ENCODE measurements at regions not wholly inside any gene's neighbourhood (a gene's known extent, or its start where the extent isn't known, plus 50 kb on each side); places are given as distances from the start of the nearest gene placed in this dataset.

DNA sequence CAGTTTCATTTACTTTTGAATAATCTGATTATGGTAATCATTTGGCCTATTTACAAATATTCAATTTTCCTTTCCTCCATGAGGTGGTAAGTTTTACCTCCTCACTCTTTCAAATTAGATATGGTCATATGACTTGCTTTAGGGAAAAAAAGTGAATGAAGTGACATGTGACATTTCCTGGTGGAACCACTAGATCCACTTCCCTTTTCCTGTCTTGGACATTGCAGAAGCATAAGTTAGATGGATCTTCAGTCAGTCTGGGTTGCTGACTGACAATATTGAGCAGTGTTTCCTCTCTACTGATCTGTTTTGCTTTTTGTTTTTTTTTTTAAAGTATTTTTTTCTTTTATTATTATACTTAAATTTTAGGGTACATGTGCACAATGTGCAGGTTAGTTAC lies 481.1 kb upstream of the PTBP2 start:
- H3F3A ChIP-seq (ENCODE audit: insufficient read depth, low read depth): no peaks in the 10 kb centered on the region
- no peaks in the 10 kb centered on the region for H3K9me3 ChIP-seq (ENCODE audit: insufficient read depth, low read depth)
- no peak overlapping the region for H3K27ac ChIP-seq
- intact Hi-C loops (cut with micrococcal nuclease; ENCODE audit: unreplicated experiment): no loop called here
- no peaks in the 10 kb centered on the region for H3K27me3 ChIP-seq (ENCODE audit: insufficient read depth, low read depth)
- ChIA-PET POLR2A (ENCODE audit: unreplicated experiment) (no interaction called here), CTCF (no interaction called here)
- no peaks in the 10 kb centered on the region for H4K20me1 ChIP-seq (ENCODE audit: insufficient read depth)
- H2AFZ ChIP-seq: no peak overlapping the region
- TF ChIP-seq EZH2 (IDR thresholded peaks at IDR 0.05; ENCODE audit: low read depth): no peak
- TF ChIP-seq, protein P1, sequence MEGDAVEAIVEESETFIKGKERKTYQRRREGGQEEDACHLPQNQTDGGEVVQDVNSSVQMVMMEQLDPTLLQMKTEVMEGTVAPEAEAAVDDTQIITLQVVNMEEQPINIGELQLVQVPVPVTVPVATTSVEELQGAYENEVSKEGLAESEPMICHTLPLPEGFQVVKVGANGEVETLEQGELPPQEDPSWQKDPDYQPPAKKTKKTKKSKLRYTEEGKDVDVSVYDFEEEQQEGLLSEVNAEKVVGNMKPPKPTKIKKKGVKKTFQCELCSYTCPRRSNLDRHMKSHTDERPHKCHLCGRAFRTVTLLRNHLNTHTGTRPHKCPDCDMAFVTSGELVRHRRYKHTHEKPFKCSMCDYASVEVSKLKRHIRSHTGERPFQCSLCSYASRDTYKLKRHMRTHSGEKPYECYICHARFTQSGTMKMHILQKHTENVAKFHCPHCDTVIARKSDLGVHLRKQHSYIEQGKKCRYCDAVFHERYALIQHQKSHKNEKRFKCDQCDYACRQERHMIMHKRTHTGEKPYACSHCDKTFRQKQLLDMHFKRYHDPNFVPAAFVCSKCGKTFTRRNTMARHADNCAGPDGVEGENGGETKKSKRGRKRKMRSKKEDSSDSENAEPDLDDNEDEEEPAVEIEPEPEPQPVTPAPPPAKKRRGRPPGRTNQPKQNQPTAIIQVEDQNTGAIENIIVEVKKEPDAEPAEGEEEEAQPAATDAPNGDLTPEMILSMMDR (conservative IDR thresholded peaks at IDR 0.05): no peak
- H3K79me2 ChIP-seq (ENCODE audit: low read depth): no peaks in the 10 kb centered on the region
- no peak overlapping the region for H3K4me3 ChIP-seq
- no peak overlapping the region for H3K4me2 ChIP-seq
- H3K9me2 ChIP-seq (ENCODE audit: insufficient read depth): no peaks in the 10 kb centered on the region
- BruUV-seq (replicated peaks): no TSS peak
- H3K36me3 ChIP-seq (ENCODE audit: low read depth): no peaks in the 10 kb centered on the region
- DNase-seq: no peak
- H3K4me1 ChIP-seq (replicated peaks; ENCODE audit: insufficient read depth): no peaks in the 10 kb centered on the region

DNA sequence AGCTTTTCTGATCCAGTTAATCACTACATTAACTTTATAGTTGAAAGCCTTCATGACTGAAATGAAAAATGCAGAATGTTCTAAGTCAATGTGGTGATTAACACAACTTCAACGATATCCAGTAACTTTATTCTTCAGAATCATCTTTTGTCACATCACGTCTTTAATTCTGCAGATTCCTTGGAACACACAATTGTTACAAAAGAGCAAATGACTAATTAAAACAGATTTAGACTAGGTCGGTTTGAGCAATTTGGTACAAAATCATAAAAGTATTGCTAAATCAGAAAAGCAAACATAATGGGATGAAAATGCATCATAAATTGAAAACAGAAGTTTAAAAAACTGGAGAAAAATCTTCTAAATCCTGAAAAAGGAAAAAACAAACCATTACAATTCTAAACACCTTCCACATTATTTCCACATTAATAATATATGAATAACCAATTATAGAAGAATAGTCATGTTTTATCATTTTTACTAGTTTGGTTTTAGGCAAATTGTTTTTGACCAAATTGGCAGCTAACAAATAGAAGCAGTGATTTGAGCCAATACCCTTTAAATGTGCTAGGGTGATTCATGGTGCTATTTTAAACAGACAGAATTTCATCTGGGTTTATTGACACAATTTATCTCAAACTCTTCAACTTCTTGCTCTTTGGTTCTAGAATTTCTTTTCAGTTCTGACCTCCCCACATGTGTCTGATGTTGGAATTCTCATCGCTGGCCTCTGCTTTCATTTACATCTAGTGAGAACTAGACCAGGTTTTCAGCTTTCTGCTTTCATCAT lies 468.1 kb upstream of the PTBP2 start:
- H2AFZ ChIP-seq: no peak overlapping the region
- H3K27ac ChIP-seq: no peak overlapping the region
- H4K20me1 ChIP-seq (ENCODE audit: insufficient read depth): no peaks in the 10 kb centered on the region
- POLR2A ChIA-PET (ENCODE audit: unreplicated experiment): no interaction called here
- CTCF ChIA-PET: interaction anchor here (0.6 kb wide), 1 partner anchor 52 kb away, joined by 3 read pairs; no protein-coding TSS in a partner anchor
- H3K9me2 ChIP-seq (ENCODE audit: insufficient read depth): no peaks in the 10 kb centered on the region
- DNase-seq: no peak
- intact Hi-C loops (cut with micrococcal nuclease; ENCODE audit: unreplicated experiment): no loop called here
- no peaks in the 10 kb centered on the region for H3F3A ChIP-seq (ENCODE audit: insufficient read depth, low read depth)
- H3K4me2 ChIP-seq: no peak overlapping the region
- no peaks in the 10 kb centered on the region for H3K4me1 ChIP-seq (replicated peaks; ENCODE audit: insufficient read depth)
- TF ChIP-seq, protein P1 (conservative IDR thresholded peaks at IDR 0.05): no peak
- no peak for TF ChIP-seq EZH2 (IDR thresholded peaks at IDR 0.05; ENCODE audit: low read depth)
- H3K27me3 ChIP-seq (ENCODE audit: insufficient read depth, low read depth): no peaks in the 10 kb centered on the region
- BruUV-seq (replicated peaks): no TSS peak
- H3K79me2 ChIP-seq (ENCODE audit: low read depth): no peaks in the 10 kb centered on the region
- no peaks in the 10 kb centered on the region for H3K36me3 ChIP-seq (ENCODE audit: low read depth)
- H3K4me3 ChIP-seq: no peak overlapping the region
- no peaks in the 10 kb centered on the region for H3K9me3 ChIP-seq (ENCODE audit: insufficient read depth, low read depth)

DNA sequence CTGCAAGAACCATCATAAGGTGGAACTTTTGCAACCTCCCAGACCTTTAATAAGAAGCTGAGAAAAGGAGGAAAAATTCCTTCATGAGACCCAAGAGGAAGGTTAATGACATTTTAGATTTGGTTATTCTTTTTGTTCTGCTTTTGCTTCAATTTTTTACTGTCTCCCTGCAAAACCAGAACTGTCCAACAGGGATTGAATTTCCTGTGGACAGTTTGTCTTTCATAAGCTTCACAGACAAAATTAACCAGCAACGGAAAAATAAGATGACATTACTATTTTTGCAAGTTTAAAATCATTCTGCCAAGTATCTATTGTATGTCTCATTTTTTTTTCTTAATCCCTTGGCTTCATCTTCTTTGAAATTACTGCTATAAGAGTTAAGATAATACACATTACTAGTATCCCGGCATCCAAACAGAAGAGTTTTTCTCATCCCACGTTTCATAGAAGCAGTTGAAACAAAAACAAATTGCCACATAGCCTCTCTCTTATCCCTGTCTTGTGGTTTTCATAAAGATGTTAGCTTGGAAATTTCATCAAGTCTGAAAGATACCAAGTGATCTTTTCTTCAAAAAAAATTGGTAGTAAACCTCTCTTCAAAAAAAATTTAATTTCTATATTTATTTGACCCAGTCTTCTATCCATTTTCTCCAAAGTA lies 465.3 kb upstream of the PTBP2 start:
- Histone ChIP-seq H3K79me2 (ENCODE audit: low read depth) (no peaks in the 10 kb centered on the region), H3F3A (ENCODE audit: insufficient read depth, low read depth) (no peaks in the 10 kb centered on the region), H3K9me3 (ENCODE audit: insufficient read depth, low read depth) (no peaks in the 10 kb centered on the region), H3K36me3 (ENCODE audit: low read depth) (no peaks in the 10 kb centered on the region), H3K4me3 (no peak overlapping the region), H3K9me2 (ENCODE audit: insufficient read depth) (no peaks in the 10 kb centered on the region), H3K27me3 (ENCODE audit: insufficient read depth, low read depth) (no peaks in the 10 kb centered on the region), H3K27ac (no peak overlapping the region), H3K4me1 (replicated peaks; ENCODE audit: insufficient read depth) (no peaks in the 10 kb centered on the region), H3K4me2 (no peak overlapping the region), H2AFZ (no peak overlapping the region), H4K20me1 (ENCODE audit: insufficient read depth) (no peaks in the 10 kb centered on the region)
- no peak for TF ChIP-seq EZH2 (IDR thresholded peaks at IDR 0.05; ENCODE audit: low read depth)
- TF ChIP-seq, protein P1 (conservative IDR thresholded peaks at IDR 0.05): no peak
- no peak for DNase-seq
- POLR2A ChIA-PET (ENCODE audit: unreplicated experiment): interaction anchor here (0.6 kb wide), 1 partner anchor 1141 kb away, joined by 5 read pairs; no protein-coding TSS in a partner anchor
- CTCF ChIA-PET: no interaction called here
- BruUV-seq (replicated peaks): no TSS peak
- intact Hi-C loops (cut with micrococcal nuclease; ENCODE audit: unreplicated experiment): no loop called here

All from PC-9 (cell line).